ENCODE measurements at regions not wholly inside any gene's neighbourhood (a gene's known extent, or its start where the extent isn't known, plus 50 kb on each side); places are given as distances from the start of the nearest gene placed in this dataset.

DNA sequence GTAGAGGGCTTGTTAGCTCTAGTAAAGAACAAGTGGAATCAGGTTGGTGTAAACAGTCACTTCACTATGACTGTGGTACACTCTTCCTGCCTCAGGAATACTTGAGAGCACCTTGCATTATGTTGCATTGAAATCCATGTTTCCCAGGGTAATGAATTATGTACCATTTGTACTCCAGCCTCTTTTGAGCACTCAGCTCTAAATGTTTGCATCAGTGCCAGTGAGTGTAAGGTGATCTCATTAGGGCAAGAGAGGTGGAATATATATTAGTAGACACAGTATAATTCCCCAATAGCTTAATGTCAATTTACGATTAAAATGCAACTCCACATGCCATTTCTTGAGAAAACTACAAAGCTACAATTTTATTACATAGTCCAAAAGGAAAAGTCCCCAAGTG lies 319.6 kb upstream of the POU3F2 start:
- TF ChIP-seq, protein P1, sequence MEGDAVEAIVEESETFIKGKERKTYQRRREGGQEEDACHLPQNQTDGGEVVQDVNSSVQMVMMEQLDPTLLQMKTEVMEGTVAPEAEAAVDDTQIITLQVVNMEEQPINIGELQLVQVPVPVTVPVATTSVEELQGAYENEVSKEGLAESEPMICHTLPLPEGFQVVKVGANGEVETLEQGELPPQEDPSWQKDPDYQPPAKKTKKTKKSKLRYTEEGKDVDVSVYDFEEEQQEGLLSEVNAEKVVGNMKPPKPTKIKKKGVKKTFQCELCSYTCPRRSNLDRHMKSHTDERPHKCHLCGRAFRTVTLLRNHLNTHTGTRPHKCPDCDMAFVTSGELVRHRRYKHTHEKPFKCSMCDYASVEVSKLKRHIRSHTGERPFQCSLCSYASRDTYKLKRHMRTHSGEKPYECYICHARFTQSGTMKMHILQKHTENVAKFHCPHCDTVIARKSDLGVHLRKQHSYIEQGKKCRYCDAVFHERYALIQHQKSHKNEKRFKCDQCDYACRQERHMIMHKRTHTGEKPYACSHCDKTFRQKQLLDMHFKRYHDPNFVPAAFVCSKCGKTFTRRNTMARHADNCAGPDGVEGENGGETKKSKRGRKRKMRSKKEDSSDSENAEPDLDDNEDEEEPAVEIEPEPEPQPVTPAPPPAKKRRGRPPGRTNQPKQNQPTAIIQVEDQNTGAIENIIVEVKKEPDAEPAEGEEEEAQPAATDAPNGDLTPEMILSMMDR (IDR thresholded peaks at IDR 0.05), result no peak
- TF ChIP-seq EZH2 (IDR thresholded peaks at IDR 0.05; ENCODE audit: borderline replicate concordance, insufficient read depth, low read depth, low read length, poor library complexity, severe bottlenecking), result no peak

Data from B cell (primary cell).